ENCODE measurements at regions not wholly inside any gene's neighbourhood (a gene's known extent, or its start where the extent isn't known, plus 50 kb on each side); places are given as distances from the start of the nearest gene placed in this dataset.

- CTCF ChIA-PET = interaction anchor here (0.5 to 0.7 kb wide), 2 partner anchors 255 to 286 kb away, joined by 3 read pairs; no protein-coding TSS in a partner anchor
- peak; percentile 75 for ATAC-seq
These were observed 160.8 kb upstream of the TLE3 start for GRCh38 chr15:70258369-70259027.

GRCh38 chr15:70257573-70258248, 160.0 kb upstream of the TLE3 start:
- H3K9me3 ChIP-seq (ENCODE audit: control insufficient read depth in 2 of 3, low read length in 3 of 3) = no peaks in the 10 kb centered on the region
- no peaks in the 10 kb centered on the region for H3K27me3 ChIP-seq (ENCODE audit: control insufficient read depth in 2 of 2, insufficient read depth in 2 of 2, low read length in 2 of 2)
- H3K36me3 Mint-ChIP-seq = peaks cover 0 to 3% (median 0%) of the 10 kb centered on the region in 5 donors
- no peaks in the 10 kb centered on the region for H3K9me3 Mint-ChIP-seq
- H3K27ac ChIP-seq (ENCODE audit: low read depth, low read length) = no peak overlapping the region
- DNase-seq (no peak), ATAC-seq (peak; percentile 71)
- peak overlapping the region; percentile 6 to 96 (median 80) for H3K4me3 Mint-ChIP-seq
- intact Hi-C loops (cut with micrococcal nuclease) = loop anchor here (2.0 to 10.0 kb wide), 7 partner anchors 13 to 543 kb away; no protein-coding TSS in a partner anchor
- H3K4me3 ChIP-seq (ENCODE audit: low read length) = peak overlapping the region; percentile 40
- H3K4me1 Mint-ChIP-seq = peaks cover 46 to 66% (median 51%) of the 10 kb centered on the region in 7 donors
- peak overlapping the region in 8 of 9 donors; percentile 40 to 95 (median 84) for H3K27ac Mint-ChIP-seq
- peaks cover 0 to 37% (median 0%) of the 10 kb centered on the region in 5 donors for H3K27me3 Mint-ChIP-seq
- ChIA-PET CTCF (no interaction called here), POLR2A (interaction anchor here (0.7 to 1.0 kb wide), 2 partner anchors 16 to 161 kb away, joined by 3 to 4 read pairs; no protein-coding TSS in a partner anchor)
- no peaks in the 10 kb centered on the region for H3K36me3 ChIP-seq (ENCODE audit: control insufficient read depth in 2 of 3, insufficient read depth in 3 of 3, low read length in 3 of 3)
- peaks cover 29 to 40% of the 10 kb centered on the region in 2 donors for H3K4me1 ChIP-seq (ENCODE audit: control insufficient read depth in 2 of 2, insufficient read depth in 2 of 2, low read length in 2 of 2)

More at GRCh38 chr15:70258369-70259027, 160.8 kb upstream of the TLE3 start:
- Mint-ChIP-seq H3K9me3 (no peaks in the 10 kb centered on the region), H3K4me3 (peak overlapping the region; percentile 79 to 96 (median 84)), H3K27me3 (peaks cover 0 to 36% (median 0%) of the 10 kb centered on the region in 5 donors), H3K4me1 (peaks cover 46 to 69% (median 51%) of the 10 kb centered on the region in 7 donors), H3K27ac (peak overlapping the region; percentile 76 to 95 (median 92)), H3K36me3 (peaks cover 0 to 3% (median 0%) of the 10 kb centered on the region in 5 donors)
- peaks cover 29 to 40% of the 10 kb centered on the region in 2 donors for H3K4me1 ChIP-seq (ENCODE audit: control insufficient read depth in 2 of 2, insufficient read depth in 2 of 2, low read length in 2 of 2)
- peak in 8 of 9 donors; percentile 36 to 85 (median 64) for DNase-seq
- peak overlapping the region; percentile 56 for H3K27ac ChIP-seq (ENCODE audit: low read depth, low read length)
- POLR2A ChIA-PET = interaction anchor here (0.7 to 1.0 kb wide), 2 partner anchors 17 to 415 kb away, joined by 3 to 4 read pairs; no protein-coding TSS in a partner anchor
- H3K36me3 ChIP-seq (ENCODE audit: control insufficient read depth in 2 of 3, insufficient read depth in 3 of 3, low read length in 3 of 3) = no peaks in the 10 kb centered on the region
- no peaks in the 10 kb centered on the region for H3K27me3 ChIP-seq (ENCODE audit: control insufficient read depth in 2 of 2, insufficient read depth in 2 of 2, low read length in 2 of 2)
- intact Hi-C loops (cut with micrococcal nuclease) = loop anchor here (1.0 to 10.0 kb wide), 8 partner anchors 14 to 544 kb away; no protein-coding TSS in a partner anchor
- H3K4me3 ChIP-seq (ENCODE audit: low read length) = peak overlapping the region; percentile 40
- no peaks in the 10 kb centered on the region for H3K9me3 ChIP-seq (ENCODE audit: control insufficient read depth in 2 of 3, low read length in 3 of 3)

GRCh38 chr15:70257047-70257446, 159.3 kb upstream of the TLE3 start:
- intact Hi-C loops (cut with micrococcal nuclease) = loop anchor here (10.0 kb wide), 2 partner anchors 208 to 542 kb away; no protein-coding TSS in a partner anchor
- peaks cover 29 to 40% of the 10 kb centered on the region in 2 donors for H3K4me1 ChIP-seq (ENCODE audit: control insufficient read depth in 2 of 2, insufficient read depth in 2 of 2, low read length in 2 of 2)
- ChIA-PET CTCF (no interaction called here), POLR2A (no interaction called here)
- Mint-ChIP-seq H3K9me3 (no peaks in the 10 kb centered on the region), H3K4me1 (peaks cover 45 to 65% (median 51%) of the 10 kb centered on the region in 7 donors), H3K27me3 (peaks cover 0 to 38% (median 0%) of the 10 kb centered on the region in 5 donors), H3K4me3 (peak overlapping the region in 5 of 10 donors; percentile 20 to 96 (median 80)), H3K27ac (peak overlapping the region in 6 of 9 donors; percentile 7 to 92 (median 46)), H3K36me3 (peaks cover 0 to 3% (median 0%) of the 10 kb centered on the region in 5 donors)
- H3K9me3 ChIP-seq (ENCODE audit: control insufficient read depth in 2 of 3, low read length in 3 of 3) = no peaks in the 10 kb centered on the region
- H3K36me3 ChIP-seq (ENCODE audit: control insufficient read depth in 2 of 3, insufficient read depth in 3 of 3, low read length in 3 of 3) = no peaks in the 10 kb centered on the region
- ATAC-seq (no peak), DNase-seq (no peak)
- no peak overlapping the region for H3K4me3 ChIP-seq (ENCODE audit: low read length)
- no peak overlapping the region for H3K27ac ChIP-seq (ENCODE audit: low read depth, low read length)
- no peaks in the 10 kb centered on the region for H3K27me3 ChIP-seq (ENCODE audit: control insufficient read depth in 2 of 2, insufficient read depth in 2 of 2, low read length in 2 of 2)

- H3K4me1 ChIP-seq (ENCODE audit: control insufficient read depth in 2 of 2, insufficient read depth in 2 of 2, low read length in 2 of 2) = peaks cover 18 to 25% of the 10 kb centered on the region in 2 donors
- ATAC-seq (no peak), DNase-seq (no peak)
- no peak overlapping the region for H3K4me3 ChIP-seq (ENCODE audit: low read length)
- H3K27me3 Mint-ChIP-seq = peaks cover 0 to 37% (median 0%) of the 10 kb centered on the region in 5 donors
- intact Hi-C loops (cut with micrococcal nuclease) = loop anchor here (10.0 kb wide), 2 partner anchors 210 to 540 kb away; no protein-coding TSS in a partner anchor
- peaks cover 0 to 1% (median 0%) of the 10 kb centered on the region in 11 donors for H3K9me3 Mint-ChIP-seq
- no peak overlapping the region for H3K4me3 Mint-ChIP-seq
- H3K4me1 Mint-ChIP-seq = peaks cover 27 to 53% (median 32%) of the 10 kb centered on the region in 7 donors
- H3K27me3 ChIP-seq (ENCODE audit: control insufficient read depth in 2 of 2, insufficient read depth in 2 of 2, low read length in 2 of 2) = no peaks in the 10 kb centered on the region
- H3K9me3 ChIP-seq (ENCODE audit: control insufficient read depth in 2 of 3, low read length in 3 of 3) = no peaks in the 10 kb centered on the region
- POLR2A ChIA-PET = no interaction called here
- CTCF ChIA-PET = no interaction called here
- H3K36me3 ChIP-seq (ENCODE audit: control insufficient read depth in 2 of 3, insufficient read depth in 3 of 3, low read length in 3 of 3) = no peaks in the 10 kb centered on the region
- H3K36me3 Mint-ChIP-seq = peaks cover 0 to 3% (median 0%) of the 10 kb centered on the region in 5 donors
- H3K27ac ChIP-seq (ENCODE audit: low read depth, low read length) = no peak overlapping the region
- no peak overlapping the region for H3K27ac Mint-ChIP-seq
These were observed 156.7 kb upstream of the TLE3 start for GRCh38 chr15:70254311-70254869.

- peaks cover 0 to 1% (median 0%) of the 10 kb centered on the region in 11 donors for H3K9me3 Mint-ChIP-seq
- H3K27ac Mint-ChIP-seq = peak overlapping the region in 1 of 9 donors; percentile 43
- CTCF ChIA-PET = no interaction called here
- peaks cover 0 to 3% (median 0%) of the 10 kb centered on the region in 5 donors for H3K36me3 Mint-ChIP-seq
- H3K9me3 ChIP-seq (ENCODE audit: control insufficient read depth in 2 of 3, low read length in 3 of 3) = no peaks in the 10 kb centered on the region
- no peak overlapping the region for H3K4me3 ChIP-seq (ENCODE audit: low read length)
- no peaks in the 10 kb centered on the region for H3K27me3 ChIP-seq (ENCODE audit: control insufficient read depth in 2 of 2, insufficient read depth in 2 of 2, low read length in 2 of 2)
- peaks cover 12 to 17% of the 10 kb centered on the region in 2 donors for H3K4me1 ChIP-seq (ENCODE audit: control insufficient read depth in 2 of 2, insufficient read depth in 2 of 2, low read length in 2 of 2)
- H3K27ac ChIP-seq (ENCODE audit: low read depth, low read length) = no peak overlapping the region
- no peaks in the 10 kb centered on the region for H3K36me3 ChIP-seq (ENCODE audit: control insufficient read depth in 2 of 3, insufficient read depth in 3 of 3, low read length in 3 of 3)
- peaks cover 21 to 48% (median 27%) of the 10 kb centered on the region in 7 donors for H3K4me1 Mint-ChIP-seq
- ATAC-seq (no peak), DNase-seq (no peak)
- POLR2A ChIA-PET = interaction anchor here (0.7 kb wide), 1 partner anchor 157 kb away, joined by 3 read pairs; no protein-coding TSS in a partner anchor
- no peak overlapping the region for H3K4me3 Mint-ChIP-seq
- peaks cover 0 to 39% (median 0%) of the 10 kb centered on the region in 5 donors for H3K27me3 Mint-ChIP-seq
- intact Hi-C loops (cut with micrococcal nuclease) = loop anchor here (10.0 kb wide), 2 partner anchors 211 to 539 kb away; no protein-coding TSS in a partner anchor
These were observed 155.9 kb upstream of the TLE3 start for GRCh38 chr15:70253461-70254156.
